H1 (cell line): ENCODE measurements at regions not wholly inside any gene's neighbourhood (a gene's known extent, or its start where the extent isn't known, plus 50 kb on each side); places are given as distances from the start of the nearest gene placed in this dataset.

Experiments used
- CTCF ChIA-PET: fragments of 300-600 bp; sonication (Branson Sonifier 250); formaldehyde crosslinking; loops from one replicate; lab custom pipeline; 2021; ENCODE audit not compliant: partially characterized antibody; lab: Charles Lee
- POLR2A ChIA-PET: fragments of 300-600 bp; sonication (Branson Sonifier 250); formaldehyde crosslinking; loops from one replicate; lab custom pipeline; 2021; ENCODE audit warnings: inconsistent platforms; ENCODE audit not compliant: partially characterized antibody; lab: Charles Lee
- DNase-seq, 2 experiments: peaks; one replicate each; pipeline versions ENCODE4 v3.0.0 to v3.0.0-alpha.2; 2010 to 2022; ENCODE audit warnings: low spot score in 2 of 2, low read depth in 1 of 2, mixed read lengths in 1 of 2
- FAIRE-seq: peaks from 2 replicates; lab custom pipeline; 2011; peaks lifted over from hg19 to GRCh38; lab: Jason Lieb, UNC
- H2AFZ ChIP-seq: 2 replicates; pipeline ENCODE4 v1.8.1; 2012; ENCODE audit warnings: low read length, inconsistent platforms
- H2AK5ac ChIP-seq: 2 replicates; pipeline ENCODE4 v1.6.1; 2013; ENCODE audit warnings: low read depth, low read length
- H2BK120ac ChIP-seq: replicated peaks from 2 replicates; pipeline ENCODE3; 2013; ENCODE audit warnings: low read depth, low read length, inconsistent platforms
- H2BK12ac ChIP-seq: 2 replicates; pipeline ENCODE4 v1.6.1; 2013; ENCODE audit warnings: low read depth, low read length
- H2BK15ac ChIP-seq: 2 replicates; pipeline ENCODE4 v1.6.1; 2013; ENCODE audit warnings: low read length
- H2BK20ac ChIP-seq: 2 replicates; pipeline ENCODE4 v1.6.1; 2013; ENCODE audit warnings: low read length
- H2BK5ac ChIP-seq: 2 replicates; pipeline ENCODE4 v1.6.1; 2013; ENCODE audit warnings: low read depth, low read length
- H3K14ac ChIP-seq: 2 replicates; pipeline ENCODE4 v1.6.1; 2013; ENCODE audit warnings: inconsistent platforms; ENCODE audit not compliant: insufficient read length
- H3K18ac ChIP-seq: 2 replicates; pipeline ENCODE4 v1.6.1; 2013; ENCODE audit warnings: low read length; ENCODE audit errors: extremely low read depth
- H3K23ac ChIP-seq: 2 replicates; pipeline ENCODE4 v1.6.1; 2013; ENCODE audit warnings: inconsistent platforms; ENCODE audit not compliant: insufficient read length
- H3K23me2 ChIP-seq: 2 replicates; pipeline ENCODE4 v1.6.1; 2013; ENCODE audit warnings: low read depth, low read length
- H3K27ac ChIP-seq: 2 replicates; pipeline ENCODE4 v1.6.1; 2011; ENCODE audit warnings: low read depth, low read length, inconsistent platforms
- H3K27me3 ChIP-seq, 4 experiments: replicated peaks in 1 of 4; 1 replicate in 1 of 4; 2 replicates in 3 of 4; pipeline versions ENCODE4 v1.6.1 to v1.8.1; 2011 to 2013; ENCODE audit warnings: low read length in 3 of 4, mild to moderate bottlenecking in 3 of 4, inconsistent platforms in 2 of 4, mixed read lengths in 2 of 4, moderate library complexity in 1 of 4; ENCODE audit not compliant: control insufficient read depth in 3 of 4, insufficient read depth in 3 of 4; ENCODE audit errors: extremely low read depth in 1 of 4
- H3K36me3 ChIP-seq, 4 experiments: 2 replicates each; pipeline versions ENCODE4 v1.6.1 to v1.8.1; 2011 to 2013; ENCODE audit warnings: mild to moderate bottlenecking in 4 of 4, low read length in 3 of 4, moderate library complexity in 2 of 4, control low read depth in 1 of 4, inconsistent platforms in 1 of 4; ENCODE audit not compliant: insufficient read depth in 4 of 4, control insufficient read depth in 2 of 4
- H3K4ac ChIP-seq: replicated peaks from 2 replicates; pipeline ENCODE3; 2013; ENCODE audit warnings: low read length, low read depth, mixed read lengths, inconsistent platforms; ENCODE audit not compliant: insufficient read length
- H3K4me1 ChIP-seq, 4 experiments: replicated peaks in 1 of 4; 1 replicate in 1 of 4; 2 replicates in 3 of 4; pipeline versions ENCODE4 v1.6.1 to v1.8.1; 2011 to 2013; ENCODE audit warnings: low read length in 3 of 4, inconsistent platforms in 2 of 4, mixed read lengths in 1 of 4; ENCODE audit not compliant: insufficient read depth in 4 of 4, control insufficient read depth in 3 of 4
- H3K4me2 ChIP-seq, 2 experiments: 2 replicates each; pipeline versions ENCODE4 v1.6.1 to v1.8.1; 2011 to 2013; ENCODE audit warnings: low read depth in 2 of 2, low read length in 2 of 2, control low read depth in 1 of 2, inconsistent platforms in 1 of 2, mild to moderate bottlenecking in 1 of 2; ENCODE audit not compliant: insufficient read depth in 1 of 2
- H3K4me3 ChIP-seq, 4 experiments: fragments of 200-600, 300-600 bp in 1 of 4; sonication (generic), shearing (Covaris generic), sonication (Bioruptor Twin) in 1 of 4; 2 replicates each; pipeline versions ENCODE4 v1.5.1 to v1.8.1; 2011 to 2016; ENCODE audit warnings: low read length in 4 of 4, low read depth in 3 of 4, control low read depth in 2 of 4, inconsistent platforms in 2 of 4, mild to moderate bottlenecking in 2 of 4, mixed read lengths in 1 of 4, moderate library complexity in 1 of 4; ENCODE audit not compliant: insufficient read depth in 2 of 4; ENCODE audit errors: extremely low read depth in 1 of 4
- H3K56ac ChIP-seq: replicated peaks from 2 replicates; pipeline ENCODE3; 2013; ENCODE audit warnings: low read depth, mild to moderate bottlenecking, mixed read lengths, low read length, inconsistent platforms; ENCODE audit not compliant: insufficient read length
- H3K79me1 ChIP-seq: 2 replicates; pipeline ENCODE4 v1.6.1; 2013; ENCODE audit warnings: low read depth, low read length, control low read depth
- H3K79me2 ChIP-seq, 2 experiments: 2 replicates each; pipeline versions ENCODE4 v1.6.1 to v1.8.1; 2012 to 2013; ENCODE audit warnings: low read length in 2 of 2, mild to moderate bottlenecking in 2 of 2, inconsistent platforms in 1 of 2; ENCODE audit not compliant: insufficient read depth in 2 of 2, control insufficient read depth in 1 of 2
- H3K9ac ChIP-seq, 4 experiments: replicated peaks in 1 of 4; 1 replicate in 1 of 4; 2 replicates in 3 of 4; pipeline versions ENCODE4 v1.6.1 to v1.8.1; 2011 to 2013; ENCODE audit warnings: low read depth in 3 of 4, low read length in 3 of 4, control low read depth in 2 of 4, mild to moderate bottlenecking in 2 of 4, moderate library complexity in 2 of 4, inconsistent platforms in 1 of 4; ENCODE audit errors: extremely low read depth in 1 of 4
- H3K9me3 ChIP-seq, 2 experiments: 2 replicates each; pipeline versions ENCODE4 v1.6.1 to v1.8.1; 2012 to 2013; ENCODE audit warnings: mild to moderate bottlenecking in 2 of 2, moderate library complexity in 2 of 2, control low read depth in 1 of 2, inconsistent platforms in 1 of 2, low read depth in 1 of 2, low read length in 1 of 2, mixed read lengths in 1 of 2; ENCODE audit not compliant: insufficient read depth in 2 of 2
- H4K20me1 ChIP-seq, 2 experiments: replicated peaks in 1 of 2; 2 replicates each; pipeline versions ENCODE3 to v1.8.1; 2011 to 2013; ENCODE audit warnings: inconsistent platforms in 2 of 2, low read length in 2 of 2, mild to moderate bottlenecking in 1 of 2; ENCODE audit not compliant: insufficient read depth in 2 of 2, control insufficient read depth in 1 of 2
- H4K5ac ChIP-seq: 2 replicates; pipeline ENCODE4 v1.6.1; 2013; ENCODE audit warnings: low read length, low read depth, mixed read lengths, inconsistent platforms; ENCODE audit not compliant: insufficient read length
- H4K8ac ChIP-seq: 2 replicates; pipeline ENCODE4 v1.8.0; 2013; ENCODE audit warnings: mild to moderate bottlenecking, moderate library complexity, low read length, inconsistent platforms; ENCODE audit not compliant: insufficient read depth; ENCODE audit errors: extremely low read depth
- H4K91ac ChIP-seq: replicated peaks from 2 replicates; pipeline ENCODE3; 2013; ENCODE audit warnings: low read length, mixed read lengths, inconsistent platforms; ENCODE audit not compliant: insufficient read length
- JUN ChIP-seq: IDR thresholded peaks from 2 replicates; pipeline ENCODE4 v1.6.1; 2011; ENCODE audit warnings: low read depth, mild to moderate bottlenecking, improper control_type of control experiment, low read length
- PHF8 ChIP-seq: fragments of 200-600 bp; sonication (generic); conservative IDR thresholded peaks from 2 replicates; pipeline ENCODE4 v1.7.1; 2012; ENCODE audit warnings: low read depth, mild to moderate bottlenecking, inconsistent platforms, low read length, moderate library complexity
- SP2 ChIP-seq: IDR thresholded peaks from 2 replicates; pipeline ENCODE4 v1.6.1; 2012; ENCODE audit warnings: mild to moderate bottlenecking, low read length, inconsistent platforms
- TAF1 ChIP-seq: IDR thresholded peaks from 2 replicates; pipeline ENCODE4 v1.6.1; 2011; ENCODE audit warnings: mild to moderate bottlenecking, low read depth, low read length
- YY1 ChIP-seq: IDR thresholded peaks from 2 replicates; pipeline ENCODE4 v1.6.1; 2011; ENCODE audit warnings: low read depth, mild to moderate bottlenecking, low read length
- WGBS, 2 experiments: shearing (Covaris generic) in 1 of 2; methylation state at CpG; one replicate each; pipeline versions ENCODE4 v1.1.6 to v1.1.7; 2013 to 2015; ENCODE audit warnings: low lambda C conversion rate in 2 of 2, mixed read lengths in 2 of 2, inconsistent platforms in 1 of 2, low coverage in 1 of 2, missing lambda C conversion rate in 1 of 2; ENCODE audit not compliant: insufficient replicate concordance in 2 of 2, insufficient coverage in 1 of 2, insufficient read length in 1 of 2; ENCODE audit errors: extremely low coverage in 1 of 2, missing lambda C conversion rate in 1 of 2; 5-methylcytosine and 5-hydroxymethylcytosine counted together

GRCh38 chr13:31055589-31055988 lies 106.1 kb downstream of the HSPH1 start:
- TF ChIP-seq TAF1 (no peak), SP2 (no peak), PHF8 (no peak), JUN (no peak), YY1 (no peak)
- CTCF ChIA-PET = interaction anchor here (1.3 to 1.8 kb wide), 2 partner anchors 10 to 158 kb away, joined by 4 to 13 read pairs; no protein-coding TSS in a partner anchor
- H3K4me3 ChIP-seq = no peak overlapping the region

More at GRCh38 chr13:31055589-31055988, 106.1 kb downstream of the HSPH1 start:
- no peak overlapping the region for H3K56ac ChIP-seq
- no peak overlapping the region for H4K5ac ChIP-seq
- H4K91ac ChIP-seq = no peak overlapping the region
- no peak overlapping the region for H2BK20ac ChIP-seq
- no peak overlapping the region for H3K27ac ChIP-seq
- no peak overlapping the region for H4K8ac ChIP-seq
- no peak overlapping the region for H2BK120ac ChIP-seq
- H3K18ac ChIP-seq = no peak overlapping the region
- H3K79me2 ChIP-seq = no peaks in the 10 kb centered on the region
- FAIRE-seq (no peak), DNase-seq (no peak)
- 89% methylated on average over 5 of the region's 5 CpGs; no CpG with 5 or more reads in 1 of the 2 experiments for WGBS, 2 experiments
- no peaks in the 10 kb centered on the region for H3K9me3 ChIP-seq
- H3K27me3 ChIP-seq = no peaks in the 10 kb centered on the region; a peak in 1 of 7 replicates
- peaks cover 2% of the 10 kb centered on the region; the same call in 1 of the 2 replicates for H3K23me2 ChIP-seq
- H2AFZ ChIP-seq = no peak overlapping the region
- H2BK15ac ChIP-seq = no peak overlapping the region
- H2AK5ac ChIP-seq = no peak overlapping the region
- POLR2A ChIA-PET = no interaction called here
- no peaks in the 10 kb centered on the region for H3K79me1 ChIP-seq
- no peak overlapping the region for H2BK5ac ChIP-seq
- no peaks in the 10 kb centered on the region for H4K20me1 ChIP-seq
- H3K9ac ChIP-seq = no peak overlapping the region
- no peaks in the 10 kb centered on the region for H3K4me1 ChIP-seq
- no peaks in the 10 kb centered on the region for H3K36me3 ChIP-seq
- no peak overlapping the region for H2BK12ac ChIP-seq
- no peak overlapping the region for H3K23ac ChIP-seq
- no peak overlapping the region for H3K4ac ChIP-seq
- H3K14ac ChIP-seq = no peak overlapping the region
- H3K4me2 ChIP-seq = no peak overlapping the region
